ENCODE measurements at regions not wholly inside any gene's neighbourhood (a gene's known extent, or its start where the extent isn't known, plus 50 kb on each side); places are given as distances from the start of the nearest gene placed in this dataset.

DNA sequence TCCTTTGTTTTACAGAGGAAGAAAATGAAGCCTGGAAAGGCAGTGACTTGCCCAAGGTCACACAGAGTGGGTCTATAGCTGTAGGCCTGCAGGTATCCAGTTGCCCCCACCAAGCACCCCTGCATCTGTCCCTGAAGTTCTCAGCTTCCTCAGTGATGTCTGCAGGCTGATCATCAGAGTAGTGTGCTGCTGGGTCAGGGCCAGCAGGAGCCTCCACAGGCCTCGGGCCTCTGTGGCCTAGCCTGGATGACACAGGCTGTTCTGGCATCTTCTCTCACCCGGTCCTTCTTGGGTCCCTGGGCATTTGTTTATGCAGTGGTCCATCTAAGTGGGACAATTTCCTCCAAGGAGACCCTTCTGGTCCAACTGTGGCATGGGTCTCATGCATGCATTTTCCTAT, 74.8 kb upstream of the E2F8 start:
- DNase-seq, result no peak

DNA sequence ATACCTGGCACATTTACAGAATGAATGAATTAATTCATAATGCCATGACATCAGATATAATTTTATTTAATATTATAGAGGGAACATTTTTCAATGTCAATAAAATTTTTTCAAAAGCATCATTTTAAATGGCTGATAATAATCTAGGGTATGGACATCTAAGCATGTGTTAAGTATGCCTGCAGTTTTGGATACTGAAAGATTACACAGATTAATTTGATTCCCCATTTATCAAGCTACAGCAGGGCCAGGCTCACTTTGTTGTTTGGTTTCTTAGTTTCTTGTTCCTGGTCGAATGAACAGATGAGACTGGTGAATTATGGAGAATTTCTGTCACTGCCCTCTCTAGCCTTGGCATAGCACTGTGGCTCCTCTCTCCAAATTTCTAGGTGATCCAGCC, 72.4 kb upstream of the E2F8 start:
- no peak for DNase-seq

DNA sequence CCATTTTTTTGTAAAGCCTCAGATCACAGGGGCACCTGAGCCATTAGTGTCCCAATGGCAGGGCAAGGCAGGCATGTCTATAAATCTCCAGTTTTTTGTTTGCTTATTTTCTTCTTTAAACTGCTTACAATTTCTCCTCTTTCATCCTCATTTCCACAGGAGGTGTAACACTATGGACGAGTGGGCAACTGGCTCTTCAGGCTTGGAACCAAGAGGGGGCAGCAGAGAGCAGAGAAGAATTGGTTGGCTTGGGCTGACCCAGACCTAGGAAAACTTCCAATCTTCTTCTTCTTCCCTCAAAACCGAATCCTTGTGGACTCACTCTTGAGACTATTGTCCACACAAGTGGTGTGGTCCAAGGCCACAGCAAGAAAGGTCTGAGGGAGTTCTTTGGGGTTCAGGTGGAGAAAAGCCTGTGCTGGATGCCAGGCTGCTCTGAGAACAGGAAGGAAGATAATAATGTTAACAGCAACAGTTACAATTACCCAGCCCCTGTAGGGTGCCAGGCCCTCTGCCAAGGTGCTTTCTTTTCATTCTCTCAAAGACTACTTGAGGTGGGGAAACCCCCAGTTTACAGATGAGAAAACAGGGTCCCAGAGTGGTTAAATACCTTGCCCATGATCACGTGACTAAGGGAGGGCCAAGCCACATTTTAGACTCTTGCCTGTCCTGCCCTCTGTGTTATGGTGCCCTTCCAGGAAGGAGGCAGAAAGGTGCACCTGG, 70.7 kb upstream of the E2F8 start:
- DNase-seq, result peak; percentile 7

DNA sequence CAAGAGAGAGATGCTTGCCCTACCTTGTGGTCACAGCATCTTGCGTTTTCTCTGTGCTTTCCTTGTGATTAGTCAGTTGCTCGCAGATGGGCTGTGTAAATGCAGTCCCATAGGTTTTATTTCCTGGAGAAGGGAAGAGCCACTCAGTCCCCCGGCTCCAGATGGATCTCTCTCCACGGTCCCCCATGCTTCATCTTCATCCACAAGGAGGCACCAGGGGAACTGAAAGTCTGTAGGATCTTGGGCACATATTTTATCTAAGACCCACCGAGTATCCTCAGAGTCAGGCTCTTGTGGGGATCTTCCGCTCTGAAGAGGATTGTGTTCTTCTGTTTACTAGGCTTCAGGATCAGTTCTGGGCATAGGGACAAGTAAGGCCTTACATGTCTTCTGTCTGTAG, 66.8 kb upstream of the E2F8 start:
- DNase-seq, result no peak

DNA sequence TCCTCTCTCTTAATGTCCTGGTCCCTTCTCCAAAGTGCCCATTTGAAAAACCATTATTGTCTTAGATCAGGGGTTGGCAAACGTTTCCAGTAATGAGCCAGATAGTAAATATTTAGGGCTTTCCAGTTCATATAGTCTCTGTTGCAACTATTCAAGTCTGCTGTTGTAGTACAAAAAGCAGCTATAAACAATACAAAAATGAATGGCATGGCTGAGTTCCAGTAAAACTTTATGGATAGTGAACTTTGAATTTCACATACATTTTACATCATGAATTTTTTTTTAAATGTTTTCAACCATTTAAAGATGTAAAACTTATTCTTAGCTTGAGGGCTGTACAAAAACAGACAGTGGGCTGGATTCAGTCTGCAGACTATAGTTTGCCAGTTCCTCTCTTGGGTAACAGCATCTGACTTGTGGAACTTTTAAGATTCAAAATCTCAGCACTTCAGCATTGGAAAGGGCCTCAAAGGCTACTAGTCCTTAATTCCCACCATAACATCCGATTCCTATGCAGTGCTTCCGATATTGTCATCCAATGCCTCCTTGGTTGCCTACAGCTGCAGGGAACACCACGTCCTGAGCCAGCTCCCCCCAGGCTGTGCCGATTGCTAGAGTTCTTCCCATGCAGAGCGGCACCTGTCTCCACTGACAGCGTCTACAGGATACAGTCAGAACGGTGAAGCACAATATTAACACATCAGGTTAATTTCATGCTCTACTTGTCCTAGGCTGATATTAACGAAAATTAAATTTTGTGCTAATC, 65.6 kb upstream of the E2F8 start:
- DNase-seq, result no peak

DNA sequence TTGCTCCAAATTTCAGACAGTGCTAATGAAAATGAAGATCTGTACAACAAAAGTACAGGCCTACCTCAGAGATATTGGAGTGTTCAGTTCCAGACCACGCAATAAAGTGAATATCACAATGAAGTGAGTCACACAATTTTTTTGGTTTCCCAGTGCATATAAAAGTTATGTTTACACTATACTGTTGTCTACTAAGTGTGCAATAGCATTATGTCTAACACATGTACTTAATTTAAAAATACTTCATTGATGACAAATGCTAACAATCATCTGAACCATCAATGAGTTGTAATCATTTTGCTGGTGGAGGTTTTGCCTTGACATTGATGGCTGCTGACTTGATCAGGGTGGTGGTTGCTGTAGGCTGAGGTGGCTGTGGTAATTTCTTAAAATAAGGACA, 60.6 kb upstream of the E2F8 start:
- DNase-seq, result no peak

DNA sequence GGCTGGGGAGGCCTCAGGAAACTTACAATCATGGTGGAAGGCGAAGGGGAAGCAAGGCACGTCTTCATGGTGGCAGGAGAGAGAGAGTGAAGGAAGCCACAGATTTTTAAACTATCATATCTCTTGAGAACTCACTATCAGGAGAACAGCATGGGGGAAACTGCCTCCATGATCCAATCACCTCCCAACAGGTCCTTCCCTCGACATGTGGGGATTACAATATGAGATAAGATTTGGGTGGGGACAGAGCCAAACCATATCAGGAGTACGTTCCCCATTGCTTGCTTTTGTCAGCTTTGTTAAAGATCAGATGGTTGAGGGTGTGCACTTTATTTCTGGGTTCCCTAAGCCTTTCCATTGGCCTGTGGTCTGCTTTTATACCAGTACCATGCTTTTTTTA, 53.7 kb upstream of the E2F8 start:
- DNase-seq, result no peak

DNA sequence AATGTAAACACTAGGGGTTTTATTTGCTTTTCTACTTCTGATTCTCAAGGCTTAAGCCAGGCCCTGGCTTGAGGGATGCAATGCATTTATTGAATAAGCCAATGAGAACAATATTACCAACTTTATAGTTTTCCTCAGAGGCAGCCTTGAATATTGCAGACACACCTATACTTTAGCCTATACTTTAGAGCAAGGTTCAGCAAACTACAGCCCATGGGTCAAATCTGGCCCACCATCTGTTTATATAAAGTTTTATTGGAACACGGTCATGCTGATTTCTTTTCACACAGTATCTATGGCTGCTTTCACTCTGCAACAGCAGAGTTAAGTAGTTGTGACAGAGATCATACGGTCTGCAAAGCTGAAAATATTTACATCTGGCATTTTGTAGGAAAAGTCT, 50.3 kb upstream of the E2F8 start:
- DNase-seq, result no peak
